ENCODE measurements at regions not wholly inside any gene's neighbourhood (a gene's known extent, or its start where the extent isn't known, plus 50 kb on each side); places are given as distances from the start of the nearest gene placed in this dataset.

DNA sequence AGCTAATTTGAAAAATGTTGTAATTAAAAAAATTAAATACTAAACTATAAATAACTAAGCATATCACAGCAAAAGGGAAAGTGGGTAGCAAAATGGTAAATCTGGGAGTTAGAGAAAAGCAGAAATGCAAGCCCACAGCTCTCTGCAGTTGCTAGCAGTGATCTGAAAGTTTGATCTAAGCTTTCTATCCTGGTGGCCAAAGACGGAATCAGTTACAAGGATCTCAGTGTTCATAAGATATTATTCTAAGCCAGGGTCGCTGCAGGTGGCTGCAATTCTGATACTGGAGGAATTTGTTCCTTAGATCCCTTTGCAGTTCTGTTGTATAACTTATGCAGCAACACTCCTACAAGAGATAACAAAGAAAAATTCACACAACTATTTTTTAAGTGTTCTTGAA, 363.7 kb downstream of the SETD4 start:
- no peak for TF ChIP-seq CTCF (IDR thresholded peaks at IDR 0.05; ENCODE audit: low read depth, low read length)
- no peak overlapping the region for H3K4me3 ChIP-seq (ENCODE audit: low read depth, low read length)

GRCh38 chr21:35692311-35692710, 368.0 kb downstream of the SETD4 start:
- TF ChIP-seq CTCF (IDR thresholded peaks at IDR 0.05; ENCODE audit: low read depth, low read length) = no peak
- no peak overlapping the region for H3K4me3 ChIP-seq (ENCODE audit: low read depth, low read length)

GRCh38 chr21:35690436-35690835, 369.9 kb downstream of the SETD4 start:
- TF ChIP-seq CTCF (IDR thresholded peaks at IDR 0.05; ENCODE audit: low read depth, low read length) = no peak
- no peak overlapping the region for H3K4me3 ChIP-seq (ENCODE audit: low read depth, low read length)

GRCh38 chr21:35686156-35686555, 374.2 kb downstream of the SETD4 start:
- TF ChIP-seq CTCF (IDR thresholded peaks at IDR 0.05; ENCODE audit: low read depth, low read length) = no peak
- H3K4me3 ChIP-seq (ENCODE audit: low read depth, low read length) = no peak overlapping the region

DNA sequence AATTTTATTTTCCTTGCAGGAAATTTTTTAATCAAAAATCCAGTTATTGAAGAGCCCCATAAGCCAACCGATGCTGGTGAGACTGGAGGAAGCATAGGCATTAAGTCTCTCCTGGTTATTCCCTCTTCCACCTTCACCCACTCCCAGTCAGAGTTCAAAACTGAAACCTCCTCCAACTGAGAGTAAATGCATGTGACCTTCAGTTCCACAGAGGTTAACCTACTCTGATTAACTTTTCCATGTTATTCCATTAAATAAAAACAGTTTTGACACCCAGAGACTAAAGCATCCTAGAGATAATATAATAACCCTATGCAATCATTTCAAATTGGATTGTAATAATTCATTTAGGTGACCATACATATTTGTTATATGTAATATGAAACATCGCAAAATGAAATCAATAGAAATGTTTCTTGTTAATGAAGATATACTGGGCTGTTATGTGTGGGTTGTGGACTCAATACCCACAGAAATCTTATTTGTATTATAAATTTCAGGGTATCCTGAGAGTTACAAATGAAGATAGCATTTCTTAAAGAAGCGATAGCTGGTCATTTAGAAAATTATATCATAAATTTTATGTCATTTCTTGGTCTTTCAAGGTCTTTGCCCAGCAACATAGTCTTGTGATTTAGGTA, 376.5 kb downstream of the SETD4 start:
- H3K4me3 ChIP-seq (ENCODE audit: low read depth, low read length) = no peak overlapping the region
- TF ChIP-seq CTCF (IDR thresholded peaks at IDR 0.05; ENCODE audit: low read depth, low read length) = no peak

DNA sequence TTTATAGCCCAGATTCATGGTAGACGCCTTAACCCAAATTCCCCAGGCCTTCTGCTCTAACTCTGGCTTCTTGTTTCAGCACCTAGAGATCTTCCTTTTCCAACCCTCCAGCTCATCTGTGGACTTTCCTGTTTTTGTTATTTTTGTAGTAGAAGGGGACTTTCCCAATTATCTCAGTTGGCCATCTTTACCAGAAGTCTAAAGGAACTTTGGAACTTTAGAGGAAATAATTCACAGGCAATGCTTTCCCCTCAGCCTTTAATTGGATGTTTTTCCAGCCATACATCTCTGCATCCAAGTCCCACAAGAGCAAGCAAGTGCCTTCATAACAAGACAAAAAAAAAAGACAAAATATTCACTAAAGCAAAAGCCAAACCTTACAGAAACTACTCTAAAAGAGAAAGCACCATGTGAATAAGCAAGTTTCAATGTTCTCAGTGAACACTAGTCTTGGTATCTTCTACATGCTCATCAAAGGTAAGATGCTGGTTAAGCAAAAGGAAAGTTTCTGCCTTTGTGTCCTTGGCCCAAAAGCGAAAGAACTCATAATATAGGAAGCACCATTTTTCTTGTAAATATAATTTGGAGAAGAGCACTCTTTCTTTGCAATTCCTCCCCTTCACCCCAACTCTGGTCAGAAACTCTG, 377.3 kb downstream of the SETD4 start:
- no peak overlapping the region for H3K4me3 ChIP-seq (ENCODE audit: low read depth, low read length)
- TF ChIP-seq CTCF (IDR thresholded peaks at IDR 0.05; ENCODE audit: low read depth, low read length) = no peak

DNA sequence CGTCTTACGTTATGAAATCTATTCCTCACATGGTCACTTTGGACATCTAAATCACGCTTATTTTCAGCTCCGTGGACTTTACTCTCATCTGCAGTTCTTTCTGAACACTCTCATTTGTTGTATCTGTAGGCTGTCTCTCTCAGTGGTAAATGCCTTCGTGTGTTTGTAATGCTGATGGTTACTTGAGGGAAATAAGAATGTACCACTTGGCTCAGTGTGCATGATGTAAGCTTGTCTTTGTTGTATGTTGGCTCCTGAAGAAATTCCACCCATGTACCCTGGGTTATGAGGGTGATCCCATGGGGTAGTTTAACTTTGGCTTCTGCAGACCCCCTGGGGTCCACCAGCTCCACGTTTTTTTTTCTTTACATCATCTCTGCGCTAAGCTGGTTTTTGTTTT, 378.4 kb downstream of the SETD4 start:
- TF ChIP-seq CTCF (IDR thresholded peaks at IDR 0.05; ENCODE audit: low read depth, low read length) = no peak
- no peak overlapping the region for H3K4me3 ChIP-seq (ENCODE audit: low read depth, low read length)
